K562 (cell line): ENCODE measurements at regions not wholly inside any gene's neighbourhood (a gene's known extent, or its start where the extent isn't known, plus 50 kb on each side); places are given as distances from the start of the nearest gene placed in this dataset.

Experiments
- ATAC-seq: fragments of 200-7000 bp; cut with Tn5 transposase; 3 replicates; pipeline ENCODE4 v1.9.1; 2020; ENCODE audit warnings: moderate library complexity
- BruUV-seq: library from RNA; stranded (reverse); fragments of 400-500 nt; replicated peaks from 2 replicates; lab custom pipeline; 2021; lab: Mats Ljungman, UMichigan
- CTCF ChIA-PET: fragments of 300-600 bp; formaldehyde crosslinking; extraction: SDS; loops from one replicate; lab custom pipeline; 2021; ENCODE audit warnings: low intra/inter-chr PET ratio; lab: Yijun Ruan, JAX
- POLR2A ChIA-PET: fragments of 300-600, 350-650 bp; sonication (Branson Sonifier 250); formaldehyde crosslinking; extraction: SDS; loops from one replicate; lab custom pipeline; 2021; ENCODE audit warnings: antibody characterized with exemption, inconsistent platforms; lab: Yijun Ruan, JAX
- DNase-seq, 4 experiments: peaks; one replicate each; pipeline versions ENCODE4 v3.0.0 to v3.0.0-alpha.2; 2011 to 2018; ENCODE audit warnings: low spot score in 3 of 4, mixed read lengths in 3 of 4; ENCODE audit errors: extremely low read depth in 1 of 4
- FAIRE-seq: peaks from 2 replicates; lab custom pipeline; 2011; peaks lifted over from hg19 to GRCh38; lab: Jason Lieb, UNC
- H2AFZ ChIP-seq: 2 replicates; pipeline ENCODE4 v1.6.0; 2011; ENCODE audit warnings: low read depth, low read length, control low read depth, inconsistent platforms
- H3K27ac ChIP-seq: fragments of 200-600 bp; 3 replicates; pipeline ENCODE4 v1.8.0; 2011; ENCODE audit warnings: low read depth, mild to moderate bottlenecking, control low read depth, inconsistent platforms, low read length, moderate library complexity, mixed read lengths; ENCODE audit errors: extremely low read depth
- H3K27me3 ChIP-seq, 2 experiments: fragments of 300-600 bp in 1 of 2; 2 replicates in 1 of 2; 3 replicates in 1 of 2; pipeline versions ENCODE4 v1.6.0 to v1.8.0; 2011; ENCODE audit warnings: inconsistent platforms in 2 of 2, low read length in 2 of 2, mild to moderate bottlenecking in 1 of 2, mixed read lengths in 1 of 2, moderate library complexity in 1 of 2; ENCODE audit not compliant: control insufficient read depth in 2 of 2, insufficient read depth in 2 of 2
- H3K36me3 ChIP-seq: fragments of 300-600 bp; 3 replicates; pipeline ENCODE4 v1.8.0; 2011; ENCODE audit warnings: mild to moderate bottlenecking, low read length, inconsistent platforms; ENCODE audit not compliant: control insufficient read depth, insufficient read depth
- H3K4me1 ChIP-seq, 2 experiments: fragments of 200-600 bp in 1 of 2; replicated peaks in 1 of 2; 2 replicates in 1 of 2; 3 replicates in 1 of 2; pipeline versions ENCODE4 v1.5.1 to v1.8.0; 2011; ENCODE audit warnings: inconsistent platforms in 2 of 2, low read length in 2 of 2, mild to moderate bottlenecking in 1 of 2, mixed read lengths in 1 of 2, moderate library complexity in 1 of 2; ENCODE audit not compliant: control insufficient read depth in 2 of 2, insufficient read depth in 2 of 2
- H3K4me2 ChIP-seq: 2 replicates; pipeline ENCODE4 v1.6.1; 2011; ENCODE audit warnings: low read length, control low read depth, inconsistent platforms, mixed read lengths; ENCODE audit not compliant: insufficient read depth
- H3K4me3 ChIP-seq: fragments of 200-600 bp; sonication (generic), shearing (Covaris generic); 2 replicates; pipeline ENCODE4 v1.5.1; 2016; ENCODE audit warnings: control low read depth, inconsistent platforms
- H3K79me2 ChIP-seq: fragments of 200-600 bp; 3 replicates; pipeline ENCODE4 v1.8.0; 2011; ENCODE audit warnings: low read length, inconsistent platforms; ENCODE audit not compliant: control insufficient read depth, insufficient read depth
- H3K9ac ChIP-seq, 2 experiments: 2 replicates each; pipeline versions ENCODE4 v1.6.0 to v1.6.1; 2011; ENCODE audit warnings: low read depth in 2 of 2, low read length in 2 of 2, control low read depth in 1 of 2, inconsistent platforms in 1 of 2, mild to moderate bottlenecking in 1 of 2, mixed read lengths in 1 of 2; ENCODE audit not compliant: insufficient read depth in 1 of 2
- H3K9me1 ChIP-seq: one replicate; pipeline ENCODE4 v1.6.0; 2011; ENCODE audit warnings: inconsistent platforms, mild to moderate bottlenecking, low read length, moderate library complexity; ENCODE audit not compliant: control insufficient read depth, insufficient read depth
- H3K9me3 ChIP-seq: replicated peaks from 2 replicates; pipeline ENCODE4 v1.5.1; 2011; ENCODE audit warnings: low read depth, low read length, inconsistent platforms; ENCODE audit not compliant: control insufficient read depth, insufficient read depth
- H4K20me1 ChIP-seq: replicated peaks from 2 replicates; pipeline ENCODE4 v1.6.1; 2011; ENCODE audit warnings: low read length, inconsistent platforms, mixed read lengths; ENCODE audit not compliant: control insufficient read depth, insufficient read depth
- CBX5 ChIP-seq: IDR thresholded peaks from 2 replicates; pipeline ENCODE4 v1.6.1; 2014; ENCODE audit warnings: low read depth, borderline replicate concordance
- FIP1L1 ChIP-seq: fragments of 200-400 bp; formaldehyde crosslinking; IDR thresholded peaks from 2 replicates; pipeline ENCODE4 v1.6.1; 2018; ENCODE audit warnings: mild to moderate bottlenecking, low read depth, low read length; ENCODE audit not compliant: poor library complexity, severe bottlenecking
- GTF2B ChIP-seq: IDR thresholded peaks from 2 replicates; pipeline ENCODE4 v1.6.1; 2011; ENCODE audit not compliant: insufficient read length; ENCODE audit errors: extremely low read depth
- HCFC1 ChIP-seq: IDR thresholded peaks from 2 replicates; pipeline ENCODE4 v1.6.1; 2012; ENCODE audit warnings: low read depth, low read length, improper control_type of control experiment
- KAT8 ChIP-seq: fragments of 450-650 bp; IDR thresholded peaks from 2 replicates; pipeline ENCODE4 v1.6.1; 2016; ENCODE audit warnings: low read depth, mild to moderate bottlenecking
- RNF2 ChIP-seq: sonication (generic); IDR thresholded peaks from 2 replicates; pipeline ENCODE4 v1.6.1; 2016
- ZNF277 ChIP-seq: fragments of 250-450 bp; sonication (Bioruptor Pico); IDR thresholded peaks from 2 replicates; pipeline ENCODE4 v1.8.0; 2022; ENCODE audit warnings: inconsistent platforms, mild to moderate bottlenecking, moderate library complexity, borderline replicate concordance
- ZNF311 ChIP-seq: fragments of 250-450 bp; sonication (Bioruptor Pico); IDR thresholded peaks from 2 replicates; pipeline ENCODE4 v1.4.0; 2020; ENCODE audit warnings: mild to moderate bottlenecking, moderate library complexity
- WGBS: fragments of 100-300 bp; shearing (Covaris generic); methylation state at CpG from one replicate; pipeline ENCODE4 v1.1.6; 2016; ENCODE audit warnings: low coverage, mixed read lengths; ENCODE audit not compliant: insufficient coverage; ENCODE audit errors: missing lambda C conversion rate; 5-methylcytosine and 5-hydroxymethylcytosine counted together
- in situ Hi-C: fragments of 300-500 bp; cut with MboI; formaldehyde crosslinking; loops from 4 replicates; pipeline ENCODE4 v1.15.0; 2018; ENCODE audit warnings: inconsistent platforms, mixed read lengths
- intact Hi-C: fragments of 100-400 bp; cut with micrococcal nuclease; formaldehyde crosslinking; loops from 2 replicates; pipeline ENCODE4 v1.14.2; 2022

- TF ChIP-seq ZNF277 (CRISPR knock-in tag): no peak
- no peak for TF ChIP-seq CBX5
- no peak for TF ChIP-seq FIP1L1
- TF ChIP-seq KAT8: no peak
- TF ChIP-seq HCFC1: no peak
- TF ChIP-seq RNF2: no peak
These were observed 89.6 kb downstream of the C11orf87 start (continued) for GRCh38 chr11:109511598-109511997.

- no peaks in the 10 kb centered on the region for H3K9me1 ChIP-seq
- no peak for TF ChIP-seq ZNF311 (CRISPR knock-in tag)
- no peak for TF ChIP-seq GTF2B
- TF ChIP-seq, all 486 proteins: peak for 0
- ATAC-seq (no peak), DNase-seq (no peak), FAIRE-seq (no peak)
- POLR2A ChIA-PET: no interaction called here
- Histone ChIP-seq H3K4me2 (no peak overlapping the region), H3K79me2 (no peaks in the 10 kb centered on the region), H3K9ac (no peak overlapping the region), H4K20me1 (no peaks in the 10 kb centered on the region), H3K9me3 (0 out of 2 replicates have a peak, but pooled peaks cover 1% of the 10 kb centered on the region), H2AFZ (no peak overlapping the region), H3K27me3 (no peaks in the 10 kb centered on the region), H3K4me1 (no peaks in the 10 kb centered on the region), H3K36me3 (no peaks in the 10 kb centered on the region), H3K27ac (no peak overlapping the region), H3K4me3 (no peak overlapping the region)
- no TSS peak for BruUV-seq
- CTCF ChIA-PET: no interaction called here
- intact Hi-C loops (no loop called here), in situ Hi-C loops (no loop called here)
- 0% methylated on average over 1 of the region's 1 CpG for WGBS
These were observed 90.3 kb downstream of the C11orf87 start for GRCh38 chr11:109512249-109512648.
